HG02970 (cell line): ENCODE measurements at regions not wholly inside any gene's neighbourhood (a gene's known extent, or its start where the extent isn't known, plus 50 kb on each side); places are given as distances from the start of the nearest gene placed in this dataset.

Experiments used
- ATAC-seq: cut with Tn5 transposase; IDR thresholded peaks from one replicate; pipeline ENCODE4 v1.9.1; 2021; ENCODE audit warnings: mild to moderate bottlenecking, moderate library complexity, moderate number of reproducible peaks; ENCODE audit not compliant: unreplicated experiment, low FRiP score

DNA sequence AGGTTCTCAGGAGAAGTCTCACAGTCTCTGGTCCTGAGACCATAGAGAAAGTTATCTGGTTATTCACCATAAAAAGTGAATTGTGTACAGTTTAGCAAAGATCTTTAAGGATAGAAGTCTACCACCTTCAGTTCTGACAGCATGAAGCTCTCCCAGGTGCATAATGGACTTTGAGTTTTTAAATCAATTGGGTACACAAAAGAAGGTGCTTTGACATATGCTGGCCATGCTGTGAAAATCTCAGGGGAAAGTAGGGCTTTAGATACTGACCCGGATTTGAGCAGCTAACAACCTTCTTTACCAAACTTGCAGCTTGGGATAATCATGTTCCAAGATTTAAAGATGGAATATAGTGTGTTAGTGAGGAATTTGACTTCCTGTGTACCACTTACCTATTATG is 264.2 kb downstream of the ZSWIM6 start:
- ATAC-seq, result no peak

GRCh38 chr5:61597684-61598083 is 265.6 kb downstream of the ZSWIM6 start:
- no peak for ATAC-seq

GRCh38 chr5:61598126-61598525 is 266.1 kb downstream of the ZSWIM6 start:
- no peak for ATAC-seq

- no peak for ATAC-seq
Observed at GRCh38 chr5:61599370-61600122, 267.5 kb downstream of the ZSWIM6 start.

DNA sequence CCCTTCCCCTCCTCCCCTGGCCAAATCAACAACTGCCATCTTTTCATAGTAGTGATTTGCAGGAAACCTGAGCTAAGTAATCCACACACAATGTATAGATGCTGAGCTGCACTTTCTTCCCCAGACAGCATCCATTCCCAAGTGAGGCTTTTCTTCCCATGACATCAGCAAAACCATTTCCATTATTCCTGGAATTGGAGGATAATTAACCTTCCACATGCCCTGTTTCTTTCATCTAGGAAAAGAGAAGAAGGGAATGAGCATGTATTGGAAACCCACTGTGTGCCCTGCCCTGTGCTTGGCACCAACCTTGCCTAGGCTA is 268.0 kb downstream of the ZSWIM6 start:
- ATAC-seq, result no peak

- ATAC-seq, result no peak
Observed at GRCh38 chr5:61600945-61601511, 269.0 kb downstream of the ZSWIM6 start.

GRCh38 chr5:61603211-61603908 is 271.3 kb downstream of the ZSWIM6 start:
- no peak for ATAC-seq

GRCh38 chr5:61604076-61605025 is 272.3 kb downstream of the ZSWIM6 start:
- ATAC-seq, result no peak

- ATAC-seq, result no peak
Observed at GRCh38 chr5:61609840-61610677, 278.0 kb downstream of the ZSWIM6 start.

GRCh38 chr5:61610678-61611024 is 278.6 kb downstream of the ZSWIM6 start:
- ATAC-seq, result no peak

DNA sequence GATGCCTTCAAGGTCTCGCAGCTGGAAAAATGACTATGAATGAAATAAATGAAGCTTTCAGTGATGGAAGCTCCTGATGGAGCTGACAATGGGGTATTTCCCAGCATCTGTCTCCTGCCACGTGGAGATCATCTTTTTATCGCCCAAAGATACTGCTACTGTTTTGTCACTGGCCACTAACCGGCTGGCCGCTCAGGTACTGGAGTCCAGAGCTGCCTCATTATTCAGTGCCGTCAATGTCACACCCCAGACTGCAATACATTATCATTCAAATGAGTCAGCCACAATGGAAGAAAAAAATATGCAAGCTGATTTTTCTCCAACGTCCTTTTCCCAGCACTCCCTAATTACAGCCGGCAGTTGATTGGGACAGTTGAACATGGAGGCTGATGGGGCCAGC is 280.4 kb downstream of the ZSWIM6 start:
- no peak for ATAC-seq

GRCh38 chr5:61613679-61614078 is 281.6 kb downstream of the ZSWIM6 start:
- no peak for ATAC-seq

GRCh38 chr5:61614606-61615005 is 282.5 kb downstream of the ZSWIM6 start:
- ATAC-seq, result no peak

DNA sequence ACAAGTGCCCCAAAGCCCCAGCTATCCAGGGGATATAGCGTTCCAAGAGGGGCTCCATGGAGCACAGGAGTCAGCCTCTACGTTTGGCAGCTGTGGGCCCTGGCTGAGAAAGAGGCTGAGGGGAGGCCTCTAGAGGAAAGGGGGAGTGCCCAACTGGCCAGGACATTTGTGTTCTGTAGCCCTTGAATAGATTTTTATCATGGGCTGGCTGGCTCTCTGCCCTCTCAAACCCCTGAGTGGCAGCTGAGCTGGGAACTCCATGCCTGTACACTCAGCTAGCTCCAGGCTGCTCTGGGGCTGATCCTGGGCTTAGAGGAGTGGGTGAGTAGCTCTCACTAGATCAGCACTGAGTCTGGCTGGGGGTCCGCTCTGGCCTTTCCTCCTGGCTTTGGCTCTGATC is 285.0 kb downstream of the ZSWIM6 start:
- ATAC-seq, result no peak

- no peak for ATAC-seq
Observed at GRCh38 chr5:61617995-61618525, 286.0 kb downstream of the ZSWIM6 start.

DNA sequence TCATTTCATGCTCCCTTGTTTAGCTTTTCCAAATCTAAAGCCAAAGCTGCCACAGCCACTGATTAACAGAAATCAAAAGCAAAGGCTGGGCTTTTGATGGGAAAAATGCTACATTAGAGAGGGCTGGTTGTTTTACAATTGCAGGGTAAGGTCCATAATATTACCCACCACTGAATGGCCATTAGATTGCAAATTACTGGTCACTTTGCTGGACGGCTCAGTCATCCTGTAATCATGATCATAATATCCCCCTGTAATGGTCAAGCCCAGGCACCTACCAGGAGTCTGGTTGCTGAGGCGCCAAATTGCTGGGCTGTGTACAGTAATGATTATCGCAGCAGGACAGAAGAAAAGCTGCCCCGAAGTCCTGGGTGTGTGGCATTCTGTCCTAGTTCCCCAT is 286.5 kb downstream of the ZSWIM6 start:
- no peak for ATAC-seq

GRCh38 chr5:61619289-61619688 is 287.2 kb downstream of the ZSWIM6 start:
- no peak for ATAC-seq

DNA sequence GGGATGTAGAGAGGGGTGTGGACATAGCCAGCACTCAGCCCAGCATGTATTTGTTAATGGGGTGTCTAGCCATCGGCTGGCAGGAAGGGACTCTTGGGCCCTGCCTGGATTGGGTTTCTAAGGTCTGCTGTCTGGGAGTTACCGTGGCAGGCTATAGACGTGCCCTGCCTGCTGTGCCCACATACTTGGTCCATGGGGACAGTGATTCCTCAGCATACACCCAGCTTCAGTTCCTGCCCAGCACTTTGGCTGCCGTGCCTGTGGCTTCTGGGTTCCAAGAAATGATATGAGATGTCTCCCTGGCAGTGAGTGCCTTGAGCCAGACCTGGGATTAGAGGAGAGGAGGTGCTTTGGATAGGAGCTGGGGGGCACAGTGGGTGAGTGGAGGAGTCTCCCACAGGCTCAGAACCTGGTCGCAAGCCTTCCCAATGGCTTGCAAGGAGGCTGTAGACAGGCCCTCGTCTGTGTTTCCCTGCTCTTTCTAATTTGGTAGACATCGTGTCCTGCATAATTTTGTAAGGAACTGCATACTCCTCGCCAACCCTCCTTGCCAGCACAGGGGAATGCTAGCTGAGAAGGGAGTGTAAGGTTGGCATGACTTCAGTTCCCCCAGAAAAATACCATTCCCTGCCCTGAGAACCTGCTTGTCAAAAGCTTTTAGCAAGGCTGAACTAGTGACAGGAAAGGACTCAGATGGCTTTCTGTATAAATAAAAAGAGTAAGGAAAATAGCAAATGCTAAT is 287.9 kb downstream of the ZSWIM6 start:
- ATAC-seq, result no peak

DNA sequence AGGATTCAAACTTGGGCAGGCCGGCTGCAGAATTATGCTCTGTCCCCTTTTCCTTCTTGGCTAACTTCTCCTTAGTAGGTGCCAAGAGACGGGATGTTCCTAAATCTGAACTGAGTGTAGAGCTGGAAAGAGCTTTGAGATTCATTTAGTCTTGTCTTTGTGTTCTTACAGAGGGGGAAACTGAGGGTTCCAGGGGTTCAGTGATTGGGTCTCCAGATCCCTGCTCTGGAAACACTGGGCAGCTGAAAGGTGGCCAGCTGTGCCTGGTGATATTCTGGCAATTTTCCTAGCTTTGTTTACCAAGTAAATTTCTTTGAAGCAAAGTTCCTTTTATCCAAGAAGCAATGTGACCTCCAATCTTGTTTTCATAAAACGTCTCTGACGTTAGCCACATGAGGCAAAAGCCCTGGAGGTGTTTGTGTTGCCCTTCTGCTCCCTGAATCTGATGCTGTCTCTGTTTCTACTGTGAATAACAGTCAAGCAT is 288.7 kb downstream of the ZSWIM6 start:
- ATAC-seq, result no peak
